ENCODE measurements at regions not wholly inside any gene's neighbourhood (a gene's known extent, or its start where the extent isn't known, plus 50 kb on each side); places are given as distances from the start of the nearest gene placed in this dataset.

- Histone ChIP-seq H3K27me3 (ENCODE audit: control insufficient read depth, insufficient read depth, low read length) (no peaks in the 10 kb centered on the region), H3K27ac (ENCODE audit: low read depth, low read length) (no peak overlapping the region), H3K36me3 (ENCODE audit: control insufficient read depth, insufficient read depth, low read length) (no peaks in the 10 kb centered on the region), H3K4me3 (ENCODE audit: low read depth, low read length) (no peak overlapping the region), H3K4me1 (ENCODE audit: control insufficient read depth, insufficient read depth, low read length) (no peaks in the 10 kb centered on the region), H3K9me3 (ENCODE audit: control insufficient read depth, insufficient read depth, low read length) (no peaks in the 10 kb centered on the region)
- no peak for DNase-seq (ENCODE audit: low read depth in 4 of 6, low spot score in 6 of 6)
- no CpG with 5 or more reads among the region's 1 CpG for WGBS (ENCODE audit: insufficient coverage)
These were observed 353.8 kb downstream of the INSIG2 start for GRCh38 chr2:118442046-118442445.

DNA sequence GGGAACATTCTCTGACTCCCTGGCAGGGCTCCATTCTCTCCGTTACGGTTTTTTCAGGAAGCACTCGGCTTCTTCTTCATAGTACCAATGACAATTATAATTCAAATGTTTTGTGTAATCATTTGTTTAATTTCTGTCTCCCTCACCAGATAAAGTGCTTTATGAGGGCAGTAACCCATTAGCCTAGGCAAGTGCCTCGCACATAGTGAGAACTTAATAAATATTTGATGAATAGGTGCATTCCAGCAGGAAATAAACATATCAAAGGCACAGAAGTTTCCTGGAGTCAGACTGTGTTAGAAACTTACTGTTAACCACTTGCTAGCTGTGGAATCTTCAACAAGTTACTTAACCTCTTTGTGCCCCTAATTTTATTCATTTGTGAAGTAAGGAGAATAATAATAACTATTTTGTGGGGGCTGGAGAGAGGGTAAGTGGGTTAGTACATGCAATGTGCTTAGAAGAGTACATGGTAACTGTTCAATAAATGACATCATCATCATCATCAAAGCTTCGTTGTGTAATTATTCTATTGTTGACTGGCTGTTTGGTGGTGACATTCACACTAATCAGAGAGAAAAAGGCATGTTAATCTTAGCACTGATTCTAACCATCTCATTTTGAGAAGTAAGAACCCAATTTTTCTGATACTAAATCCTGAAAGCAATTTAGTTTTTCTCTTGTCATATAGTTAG, 352.3 kb downstream of the INSIG2 start:
- Histone ChIP-seq H3K27me3 (ENCODE audit: control insufficient read depth, insufficient read depth, low read length) (no peaks in the 10 kb centered on the region), H3K36me3 (ENCODE audit: control insufficient read depth, insufficient read depth, low read length) (no peaks in the 10 kb centered on the region), H3K9me3 (ENCODE audit: control insufficient read depth, insufficient read depth, low read length) (no peaks in the 10 kb centered on the region), H3K4me1 (ENCODE audit: control insufficient read depth, insufficient read depth, low read length) (no peaks in the 10 kb centered on the region), H3K27ac (ENCODE audit: low read depth, low read length) (no peak overlapping the region), H3K4me3 (ENCODE audit: low read depth, low read length) (no peak overlapping the region)
- no peak for DNase-seq (ENCODE audit: low read depth in 4 of 6, low spot score in 6 of 6)
- no CpG with 5 or more reads among the region's 5 CpGs for WGBS (ENCODE audit: insufficient coverage)

DNA sequence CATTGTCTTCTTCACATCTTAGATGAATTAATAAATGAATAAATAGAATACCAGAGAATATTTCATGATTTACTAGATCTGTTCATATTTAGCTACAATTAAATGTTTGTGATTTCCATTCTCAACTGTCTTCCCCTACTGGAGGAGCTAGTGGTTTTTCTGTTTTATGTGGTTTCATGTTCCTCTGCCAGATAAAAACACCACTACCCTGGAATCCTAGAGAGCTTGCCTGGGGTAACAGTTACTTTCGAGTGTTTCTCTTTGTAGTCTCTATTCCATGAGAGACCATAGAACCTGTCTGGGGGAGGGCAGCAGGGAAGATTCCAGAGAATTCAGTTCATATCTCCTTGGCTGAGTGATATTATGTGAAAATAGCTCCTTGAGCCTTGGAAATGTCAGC, 349.2 kb downstream of the INSIG2 start:
- H3K27me3 ChIP-seq (ENCODE audit: control insufficient read depth, insufficient read depth, low read length), result no peaks in the 10 kb centered on the region
- 100% methylated on average over 1 of the region's 1 CpG for WGBS (ENCODE audit: insufficient coverage)

GRCh38 chr2:118431997-118432396, 343.7 kb downstream of the INSIG2 start:
- Histone ChIP-seq H3K27me3 (ENCODE audit: control insufficient read depth, insufficient read depth, low read length) (no peaks in the 10 kb centered on the region), H3K9me3 (ENCODE audit: control insufficient read depth, insufficient read depth, low read length) (no peaks in the 10 kb centered on the region), H3K36me3 (ENCODE audit: control insufficient read depth, insufficient read depth, low read length) (no peaks in the 10 kb centered on the region), H3K4me1 (ENCODE audit: control insufficient read depth, insufficient read depth, low read length) (no peaks in the 10 kb centered on the region), H3K4me3 (ENCODE audit: low read depth, low read length) (no peak overlapping the region), H3K27ac (ENCODE audit: low read depth, low read length) (no peak overlapping the region)
- WGBS (ENCODE audit: insufficient coverage), result no CpG with 5 or more reads among the region's 4 CpGs
- no peak for DNase-seq (ENCODE audit: low read depth in 4 of 6, low spot score in 6 of 6)

More for the DNA sequence above, 349.2 kb downstream of the INSIG2 start:
- no peak overlapping the region for H3K4me3 ChIP-seq (ENCODE audit: low read depth, low read length)
- H3K4me1 ChIP-seq (ENCODE audit: control insufficient read depth, insufficient read depth, low read length), result no peaks in the 10 kb centered on the region
- no peaks in the 10 kb centered on the region for H3K36me3 ChIP-seq (ENCODE audit: control insufficient read depth, insufficient read depth, low read length)
- DNase-seq (ENCODE audit: low read depth in 4 of 6, low spot score in 6 of 6), result no peak
- H3K27ac ChIP-seq (ENCODE audit: low read depth, low read length), result no peak overlapping the region
- H3K9me3 ChIP-seq (ENCODE audit: control insufficient read depth, insufficient read depth, low read length), result no peaks in the 10 kb centered on the region

GRCh38 chr2:118431586-118431985, 343.3 kb downstream of the INSIG2 start:
- Histone ChIP-seq H3K9me3 (ENCODE audit: control insufficient read depth, insufficient read depth, low read length) (no peaks in the 10 kb centered on the region), H3K27ac (ENCODE audit: low read depth, low read length) (no peak overlapping the region), H3K36me3 (ENCODE audit: control insufficient read depth, insufficient read depth, low read length) (no peaks in the 10 kb centered on the region), H3K4me3 (ENCODE audit: low read depth, low read length) (no peak overlapping the region), H3K4me1 (ENCODE audit: control insufficient read depth, insufficient read depth, low read length) (no peaks in the 10 kb centered on the region), H3K27me3 (ENCODE audit: control insufficient read depth, insufficient read depth, low read length) (no peaks in the 10 kb centered on the region)
- 91% methylated on average over 5 of the region's 6 CpGs for WGBS (ENCODE audit: insufficient coverage)
- no peak for DNase-seq (ENCODE audit: low read depth in 4 of 6, low spot score in 6 of 6)

DNA sequence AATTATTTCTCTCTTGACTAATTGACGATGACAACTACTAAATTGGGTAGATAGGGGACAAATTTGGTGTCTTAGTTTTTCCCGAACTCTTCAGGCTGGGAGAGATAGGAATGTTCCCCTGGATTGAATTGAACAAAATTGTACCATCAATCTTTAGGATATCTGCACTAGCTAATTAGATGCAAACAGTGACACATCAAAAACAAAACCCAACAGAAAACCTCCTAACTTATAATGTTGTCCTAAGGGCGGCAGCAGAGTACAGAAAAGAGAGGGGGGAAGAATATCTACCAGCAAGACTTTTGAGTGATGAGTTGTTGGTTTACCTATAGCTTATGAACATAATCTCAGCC, 342.9 kb downstream of the INSIG2 start:
- WGBS (ENCODE audit: insufficient coverage), result no CpG with 5 or more reads among the region's 3 CpGs
- no peak overlapping the region for H3K27ac ChIP-seq (ENCODE audit: low read depth, low read length)
- H3K4me1 ChIP-seq (ENCODE audit: control insufficient read depth, insufficient read depth, low read length), result no peaks in the 10 kb centered on the region
- peak in 1 of 6 donors; percentile 9 for DNase-seq (ENCODE audit: low read depth in 4 of 6, low spot score in 6 of 6)
- no peaks in the 10 kb centered on the region for H3K36me3 ChIP-seq (ENCODE audit: control insufficient read depth, insufficient read depth, low read length)
- no peaks in the 10 kb centered on the region for H3K9me3 ChIP-seq (ENCODE audit: control insufficient read depth, insufficient read depth, low read length)
- H3K27me3 ChIP-seq (ENCODE audit: control insufficient read depth, insufficient read depth, low read length), result no peaks in the 10 kb centered on the region
- H3K4me3 ChIP-seq (ENCODE audit: low read depth, low read length), result no peak overlapping the region

GRCh38 chr2:118430510-118431164, 342.4 kb downstream of the INSIG2 start:
- no peak overlapping the region for H3K27ac ChIP-seq (ENCODE audit: low read depth, low read length)
- DNase-seq (ENCODE audit: low read depth in 4 of 6, low spot score in 6 of 6), result no peak
- no peaks in the 10 kb centered on the region for H3K27me3 ChIP-seq (ENCODE audit: control insufficient read depth, insufficient read depth, low read length)
- 100% methylated on average over 1 of the region's 4 CpGs for WGBS (ENCODE audit: insufficient coverage)
- no peaks in the 10 kb centered on the region for H3K36me3 ChIP-seq (ENCODE audit: control insufficient read depth, insufficient read depth, low read length)
- H3K4me1 ChIP-seq (ENCODE audit: control insufficient read depth, insufficient read depth, low read length), result no peaks in the 10 kb centered on the region
- H3K9me3 ChIP-seq (ENCODE audit: control insufficient read depth, insufficient read depth, low read length), result no peaks in the 10 kb centered on the region
- no peak overlapping the region for H3K4me3 ChIP-seq (ENCODE audit: low read depth, low read length)

DNA sequence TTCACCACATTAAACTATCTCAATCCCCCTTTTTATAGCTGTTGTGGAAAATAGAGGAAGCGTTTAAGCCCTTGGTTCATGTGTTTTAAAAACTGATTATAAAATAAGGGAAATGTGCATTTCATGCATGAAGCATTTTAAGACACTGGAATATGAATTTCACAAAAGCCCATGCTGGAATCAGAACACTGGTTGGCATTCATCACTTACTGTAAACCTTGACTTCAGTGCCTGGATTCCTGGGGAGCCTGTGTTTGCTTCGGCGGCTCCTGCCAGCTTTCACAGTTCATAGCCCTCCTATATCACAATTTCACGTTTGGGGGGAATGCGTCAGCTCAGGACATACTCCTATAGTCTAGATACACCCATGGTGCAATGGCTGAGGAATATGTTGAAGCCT, 336.9 kb downstream of the INSIG2 start:
- 30% methylated on average over 2 of the region's 5 CpGs for WGBS (ENCODE audit: insufficient coverage)
- Histone ChIP-seq H3K4me1 (ENCODE audit: control insufficient read depth, insufficient read depth, low read length) (no peaks in the 10 kb centered on the region), H3K36me3 (ENCODE audit: control insufficient read depth, insufficient read depth, low read length) (no peaks in the 10 kb centered on the region), H3K9me3 (ENCODE audit: control insufficient read depth, insufficient read depth, low read length) (no peaks in the 10 kb centered on the region), H3K27me3 (ENCODE audit: control insufficient read depth, insufficient read depth, low read length) (no peaks in the 10 kb centered on the region), H3K27ac (ENCODE audit: low read depth, low read length) (no peak overlapping the region), H3K4me3 (ENCODE audit: low read depth, low read length) (no peak overlapping the region)
- no peak for DNase-seq (ENCODE audit: low read depth in 4 of 6, low spot score in 6 of 6)

DNA sequence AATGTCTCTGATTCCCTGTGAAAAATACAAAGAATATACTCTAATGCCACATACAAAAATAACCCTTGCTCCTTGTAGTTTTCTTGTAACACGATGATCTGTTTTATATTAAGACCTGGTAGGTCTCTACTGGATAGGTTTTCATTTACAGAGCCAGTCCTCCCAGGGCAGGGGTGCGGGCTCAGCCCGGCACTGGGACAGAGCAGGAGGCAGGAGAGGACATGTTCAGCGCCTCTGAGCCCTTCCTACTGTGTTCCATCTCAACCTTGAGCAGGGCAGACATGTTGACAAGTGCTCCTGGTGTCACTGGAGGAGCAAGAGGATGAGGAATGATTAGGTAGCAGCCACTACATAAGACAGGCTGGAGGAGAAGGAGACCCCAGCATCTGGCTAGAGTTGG, 335.5 kb downstream of the INSIG2 start:
- WGBS (ENCODE audit: insufficient coverage), result 100% methylated on average over 3 of the region's 4 CpGs
- no peak overlapping the region for H3K27ac ChIP-seq (ENCODE audit: low read depth, low read length)

GRCh38 chr2:118421648-118422047, 333.4 kb downstream of the INSIG2 start:
- 80% methylated on average over 1 of the region's 3 CpGs for WGBS (ENCODE audit: insufficient coverage)
- DNase-seq (ENCODE audit: low read depth in 4 of 6, low spot score in 6 of 6), result no peak
- Histone ChIP-seq H3K27me3 (ENCODE audit: control insufficient read depth, insufficient read depth, low read length) (no peaks in the 10 kb centered on the region), H3K4me1 (ENCODE audit: control insufficient read depth, insufficient read depth, low read length) (no peaks in the 10 kb centered on the region), H3K36me3 (ENCODE audit: control insufficient read depth, insufficient read depth, low read length) (no peaks in the 10 kb centered on the region), H3K9me3 (ENCODE audit: control insufficient read depth, insufficient read depth, low read length) (no peaks in the 10 kb centered on the region), H3K27ac (ENCODE audit: low read depth, low read length) (no peak overlapping the region), H3K4me3 (ENCODE audit: low read depth, low read length) (no peak overlapping the region)

More for the DNA sequence above, 335.5 kb downstream of the INSIG2 start:
- Histone ChIP-seq H3K4me1 (ENCODE audit: control insufficient read depth, insufficient read depth, low read length) (no peaks in the 10 kb centered on the region), H3K4me3 (ENCODE audit: low read depth, low read length) (no peak overlapping the region), H3K36me3 (ENCODE audit: control insufficient read depth, insufficient read depth, low read length) (no peaks in the 10 kb centered on the region), H3K27me3 (ENCODE audit: control insufficient read depth, insufficient read depth, low read length) (no peaks in the 10 kb centered on the region), H3K9me3 (ENCODE audit: control insufficient read depth, insufficient read depth, low read length) (no peaks in the 10 kb centered on the region)
- DNase-seq (ENCODE audit: low read depth in 4 of 6, low spot score in 6 of 6), result no peak
